Smooth muscle cell (in vitro differentiated cells): ENCODE measurements at regions not wholly inside any gene's neighbourhood (a gene's known extent, or its start where the extent isn't known, plus 50 kb on each side); places are given as distances from the start of the nearest gene placed in this dataset.

Source experiments
- DNase-seq: peaks from one replicate; lab custom pipeline; 2025; ENCODE audit not compliant: unreplicated experiment; lab: John Stamatoyannopoulos, UW
- H2AFZ ChIP-seq: fragments of 200-600 bp; sonication (generic); 2 replicates; pipeline ENCODE4 v1.6.0; 2016; ENCODE audit warnings: antibody characterized with exemption, low read depth, mild to moderate bottlenecking
- H3F3A ChIP-seq: fragments of 200-600 bp; sonication (generic); 2 replicates; pipeline ENCODE4 v1.6.0; 2017; ENCODE audit warnings: antibody characterized with exemption, low read depth
- H3K27ac ChIP-seq: fragments of 200-600 bp; sonication (generic); 2 replicates; pipeline ENCODE4 v1.5.1; 2016; ENCODE audit warnings: low read depth, mild to moderate bottlenecking
- H3K27me3 ChIP-seq: fragments of 200-600 bp; sonication (generic); 2 replicates; pipeline ENCODE4 v1.6.1; 2016; ENCODE audit warnings: low read depth, mild to moderate bottlenecking
- H3K36me3 ChIP-seq: fragments of 200-600 bp; sonication (generic); 2 replicates; pipeline ENCODE4 v1.5.1; 2016; ENCODE audit warnings: low read depth
- H3K4me1 ChIP-seq: fragments of 200-600 bp; sonication (generic); 2 replicates; pipeline ENCODE4 v1.5.1; 2016; ENCODE audit warnings: low read depth
- H3K4me2 ChIP-seq: fragments of 200-600 bp; sonication (generic); 2 replicates; pipeline ENCODE4 v1.6.0; 2016; ENCODE audit warnings: mild to moderate bottlenecking
- H3K4me3 ChIP-seq: fragments of 200-600 bp; sonication (generic); 2 replicates; pipeline ENCODE4 v1.5.1; 2016; ENCODE audit warnings: mild to moderate bottlenecking
- H3K79me2 ChIP-seq: fragments of 200-600 bp; sonication (generic); 2 replicates; pipeline ENCODE4 v1.6.0; 2016; ENCODE audit warnings: low read depth, mild to moderate bottlenecking
- H3K9ac ChIP-seq: fragments of 200-600 bp; sonication (generic); 2 replicates; pipeline ENCODE4 v1.6.0; 2016; ENCODE audit warnings: low read depth
- H3K9me3 ChIP-seq: fragments of 200-600 bp; sonication (generic); replicated peaks from 2 replicates; pipeline ENCODE4 v1.5.1; 2016; ENCODE audit warnings: low read depth
- H4K20me1 ChIP-seq: fragments of 200-600 bp; sonication (generic); 2 replicates; pipeline ENCODE4 v1.6.0; 2016; ENCODE audit warnings: low read depth
- CTCF ChIP-seq: fragments of 200-600 bp; sonication (generic); IDR thresholded peaks from 2 replicates; pipeline ENCODE4 v1.5.1; 2017; ENCODE audit warnings: borderline replicate concordance, mild to moderate bottlenecking, antibody characterized with exemption; ENCODE audit not compliant: insufficient read depth, poor library complexity, severe bottlenecking
- WGBS: methylation state at CpG from one replicate; pipeline ENCODE4 v1.1.7; 2016; ENCODE audit warnings: low lambda C conversion rate; 5-methylcytosine and 5-hydroxymethylcytosine counted together

GRCh38 chr1:195933835-195934234, 674.4 kb downstream of the KCNT2 start:
- Histone ChIP-seq H3K4me3 (no peak overlapping the region), H3K9ac (no peak overlapping the region), H3K4me1 (no peaks in the 10 kb centered on the region), H3K27ac (no peak overlapping the region), H3K4me2 (no peak overlapping the region), H3K9me3 (no peaks in the 10 kb centered on the region), H4K20me1 (no peaks in the 10 kb centered on the region), H3K79me2 (no peaks in the 10 kb centered on the region), H3F3A (no peaks in the 10 kb centered on the region), H3K36me3 (no peaks in the 10 kb centered on the region), H3K27me3 (no peaks in the 10 kb centered on the region), H2AFZ (no peak overlapping the region)
- TF ChIP-seq CTCF = no peak
- 88% methylated on average over 1 of the region's 1 CpG for WGBS
- DNase-seq = no peak

- no peaks in the 10 kb centered on the region for H3K4me1 ChIP-seq
- no peak overlapping the region for H3K4me3 ChIP-seq
- H2AFZ ChIP-seq = no peak overlapping the region
- no peak overlapping the region for H3K27ac ChIP-seq
- no peak overlapping the region for H3K9ac ChIP-seq
- no peak for DNase-seq
- no peak overlapping the region for H3K4me2 ChIP-seq
- TF ChIP-seq CTCF = no peak
- no peaks in the 10 kb centered on the region for H3K27me3 ChIP-seq
- H3F3A ChIP-seq = no peaks in the 10 kb centered on the region
- 96% methylated on average over 1 of the region's 1 CpG for whole genome bisulfite sequencing
- no peaks in the 10 kb centered on the region for H3K36me3 ChIP-seq
- H3K9me3 ChIP-seq = no peaks in the 10 kb centered on the region
- H4K20me1 ChIP-seq = no peaks in the 10 kb centered on the region
- H3K79me2 ChIP-seq = no peaks in the 10 kb centered on the region
Measured at GRCh38 chr1:195915826-195916225, 692.4 kb downstream of the KCNT2 start.

GRCh38 chr1:195909061-195909460, 699.2 kb downstream of the KCNT2 start:
- H3F3A ChIP-seq = no peaks in the 10 kb centered on the region
- 96% methylated on average over 6 of the region's 6 CpGs for WGBS
- no peaks in the 10 kb centered on the region for H3K79me2 ChIP-seq
- no peak overlapping the region for H2AFZ ChIP-seq
- no peak overlapping the region for H3K27ac ChIP-seq
- no peaks in the 10 kb centered on the region for H3K4me1 ChIP-seq
- H3K9ac ChIP-seq = no peak overlapping the region
- DNase-seq = no peak
- H3K4me3 ChIP-seq = no peak overlapping the region
- no peaks in the 10 kb centered on the region for H3K9me3 ChIP-seq
- no peaks in the 10 kb centered on the region for H3K27me3 ChIP-seq
- no peaks in the 10 kb centered on the region for H4K20me1 ChIP-seq
- no peak for TF ChIP-seq CTCF
- H3K4me2 ChIP-seq = no peak overlapping the region
- H3K36me3 ChIP-seq = no peaks in the 10 kb centered on the region

GRCh38 chr1:195908121-195908520, 700.1 kb downstream of the KCNT2 start:
- Histone ChIP-seq H4K20me1 (no peaks in the 10 kb centered on the region), H3K27ac (no peak overlapping the region), H3K4me1 (no peaks in the 10 kb centered on the region), H3K9me3 (no peaks in the 10 kb centered on the region), H2AFZ (no peak overlapping the region), H3K4me2 (no peak overlapping the region), H3F3A (no peaks in the 10 kb centered on the region), H3K27me3 (no peaks in the 10 kb centered on the region), H3K36me3 (no peaks in the 10 kb centered on the region), H3K9ac (no peak overlapping the region), H3K79me2 (no peaks in the 10 kb centered on the region), H3K4me3 (no peak overlapping the region)
- no peak for TF ChIP-seq CTCF
- WGBS = 91% methylated on average over 1 of the region's 1 CpG
- no peak for DNase-seq
